ENCODE measurements at regions not wholly inside any gene's neighbourhood (a gene's known extent, or its start where the extent isn't known, plus 50 kb on each side); places are given as distances from the start of the nearest gene placed in this dataset.
"Not testable (repeated sequence)": the region's sequence is repeated elsewhere in the genome, so short reads cannot be mapped to it uniquely, and the experiment has no call there.

DNA sequence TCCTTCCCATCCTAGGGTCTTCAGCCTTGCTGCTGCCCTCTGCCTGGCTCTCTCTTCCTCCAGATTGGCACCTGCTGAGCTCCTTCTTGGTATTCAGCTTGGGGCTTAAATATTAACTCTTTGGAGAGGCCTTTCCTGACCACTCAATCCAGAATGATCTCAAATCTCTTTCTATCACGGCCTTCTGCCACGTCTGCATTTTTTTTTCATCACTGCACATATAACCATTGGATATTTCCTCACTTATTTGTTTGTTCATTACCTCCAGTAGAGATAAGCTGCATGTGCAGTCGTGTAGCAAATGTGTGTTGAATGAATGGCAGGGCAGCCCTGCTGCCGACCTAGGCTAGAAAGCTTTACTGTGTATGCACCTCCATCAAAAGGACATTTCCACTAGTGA lies 51.6 kb upstream of the MPP7 start:
- DNase-seq (ENCODE audit: low read depth in 3 of 3): no peak

DNA sequence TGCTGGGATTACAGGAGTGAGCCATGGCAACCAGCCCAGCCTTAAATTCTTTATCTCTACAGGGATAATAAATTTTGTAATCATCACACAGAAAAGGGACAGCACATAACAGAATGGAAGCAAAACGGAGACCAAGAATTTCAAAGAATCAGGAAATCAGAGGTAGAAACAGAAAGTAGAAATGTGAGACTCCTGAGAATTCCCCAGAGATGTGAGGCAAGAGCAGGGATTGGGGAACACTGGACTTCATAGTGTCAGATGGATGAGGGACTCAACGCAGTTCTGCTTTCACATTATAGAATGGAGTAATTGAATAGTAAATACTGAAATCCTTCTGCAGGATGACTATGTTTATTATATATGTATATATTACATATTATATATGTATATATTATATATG lies 52.5 kb upstream of the MPP7 start:
- no peak for DNase-seq (ENCODE audit: low read depth in 3 of 3)

DNA sequence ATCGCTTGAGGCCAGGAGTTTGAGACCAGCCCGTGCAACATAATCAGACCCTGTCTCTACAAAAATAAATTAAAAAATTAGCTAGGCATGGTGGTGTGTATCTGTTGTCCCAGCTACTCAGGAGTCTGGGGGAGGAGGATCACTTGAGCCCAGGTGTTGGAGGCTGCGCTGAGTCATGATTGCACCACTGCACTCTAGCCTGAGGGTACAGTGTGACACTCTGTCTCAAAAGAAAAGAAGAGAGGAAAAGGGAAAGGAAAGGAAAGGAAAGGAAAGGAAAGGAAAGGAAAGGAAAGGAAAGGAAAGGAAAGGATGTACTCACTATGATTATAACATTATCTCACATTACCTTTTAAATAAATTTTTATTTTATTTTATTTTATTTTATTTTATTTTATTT lies 56.5 kb upstream of the MPP7 start:
- DNase-seq (ENCODE audit: low read depth in 3 of 3): no peak

DNA sequence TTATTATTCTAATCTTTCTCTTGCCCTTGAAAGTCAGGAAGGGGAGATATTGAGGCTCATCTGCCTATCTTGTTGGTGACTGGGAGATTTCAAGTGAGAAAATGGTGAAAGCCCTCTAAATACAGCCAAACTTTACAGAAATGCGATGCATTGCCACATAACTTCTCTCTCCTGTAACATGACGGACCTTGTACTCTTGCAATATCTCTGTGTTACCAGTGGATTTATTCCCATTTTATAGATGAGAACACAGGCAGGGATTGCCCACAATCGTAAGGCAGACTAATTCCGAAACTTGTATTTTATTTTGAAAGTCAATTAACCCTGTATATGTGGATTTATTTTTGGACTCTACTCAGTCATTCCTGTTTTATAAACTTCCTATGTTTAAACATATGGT lies 57.3 kb upstream of the MPP7 start:
- no peak for DNase-seq (ENCODE audit: low read depth in 3 of 3)

DNA sequence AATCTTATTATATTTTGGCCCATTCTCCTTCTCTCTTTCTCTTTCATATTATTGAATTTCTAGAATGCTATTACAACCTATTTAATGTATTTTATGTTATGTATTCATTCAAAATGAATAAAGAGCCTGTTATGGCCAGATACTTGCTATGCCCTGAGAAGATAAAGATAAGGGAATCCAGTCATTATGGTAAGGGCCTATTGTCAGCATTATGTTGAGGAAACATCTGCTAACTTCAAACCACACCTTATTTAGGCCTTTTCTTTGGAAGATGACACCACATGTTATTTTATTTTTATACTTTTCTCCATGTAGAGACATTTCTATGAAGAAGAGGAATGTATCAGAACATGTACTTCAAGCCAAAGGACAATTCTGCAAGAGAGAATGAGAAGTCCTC lies 60.5 kb upstream of the MPP7 start:
- no peak for DNase-seq (ENCODE audit: low read depth in 3 of 3)

DNA sequence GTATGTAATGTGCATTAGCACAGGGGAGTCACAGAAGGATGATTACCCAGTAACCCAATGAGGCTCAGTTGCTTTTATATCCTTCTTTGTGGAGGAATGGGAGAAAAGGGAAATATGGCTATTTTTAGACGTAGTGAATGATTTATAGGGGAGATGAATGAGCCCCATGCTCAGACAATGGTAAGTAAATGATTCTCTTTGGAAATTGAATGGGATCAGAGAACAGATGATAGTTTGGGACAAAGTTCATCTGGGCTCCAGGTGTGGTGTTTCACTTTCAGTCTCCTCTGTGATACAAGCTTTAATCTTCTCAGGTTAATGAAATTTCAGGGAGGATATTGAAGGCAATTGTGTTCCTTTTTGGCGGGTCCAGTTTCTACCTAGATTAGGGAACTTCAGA lies 63.0 kb upstream of the MPP7 start:
- DNase-seq (ENCODE audit: low read depth in 3 of 3): no peak

DNA sequence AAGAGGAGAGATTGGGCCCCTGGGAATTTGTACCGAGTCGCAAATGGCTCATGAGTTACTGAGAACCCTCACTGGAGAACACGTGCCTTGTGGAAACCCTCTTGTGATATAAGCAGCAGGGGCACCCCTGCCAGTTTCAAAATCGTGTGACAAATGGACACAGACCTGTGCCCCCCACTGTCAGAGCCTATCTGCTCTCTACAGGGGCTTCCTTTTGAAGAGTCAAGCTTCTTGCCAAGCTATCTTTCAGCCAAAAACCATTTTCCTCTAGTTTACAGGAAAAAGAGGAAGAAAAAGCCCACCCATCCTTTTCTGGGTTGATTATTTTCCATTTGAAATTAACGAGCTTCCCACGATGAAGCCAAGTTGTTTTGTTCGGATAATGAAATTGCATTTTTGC lies 64.1 kb upstream of the MPP7 start:
- no peak for DNase-seq (ENCODE audit: low read depth in 3 of 3)

DNA sequence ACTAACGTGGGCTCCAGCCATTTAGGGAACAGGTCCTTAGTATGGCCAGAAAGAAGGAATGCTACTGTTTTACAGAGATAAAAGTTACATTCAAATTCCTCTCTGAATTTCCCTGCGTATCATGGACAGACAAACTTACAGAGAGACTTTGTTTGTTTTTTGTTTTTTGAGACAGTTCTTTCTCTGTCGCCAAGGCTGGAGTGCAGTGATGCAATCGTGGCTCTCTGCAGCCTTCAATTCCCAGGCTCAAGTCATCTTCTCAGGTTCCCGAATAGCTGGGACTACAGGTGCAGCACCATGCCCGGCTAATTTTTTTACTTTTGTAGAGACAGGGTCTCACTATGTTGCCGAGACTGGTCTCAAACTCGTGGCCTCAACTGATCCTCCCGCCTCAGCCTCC lies 64.5 kb upstream of the MPP7 start:
- DNase-seq (ENCODE audit: low read depth in 3 of 3): no peak

DNA sequence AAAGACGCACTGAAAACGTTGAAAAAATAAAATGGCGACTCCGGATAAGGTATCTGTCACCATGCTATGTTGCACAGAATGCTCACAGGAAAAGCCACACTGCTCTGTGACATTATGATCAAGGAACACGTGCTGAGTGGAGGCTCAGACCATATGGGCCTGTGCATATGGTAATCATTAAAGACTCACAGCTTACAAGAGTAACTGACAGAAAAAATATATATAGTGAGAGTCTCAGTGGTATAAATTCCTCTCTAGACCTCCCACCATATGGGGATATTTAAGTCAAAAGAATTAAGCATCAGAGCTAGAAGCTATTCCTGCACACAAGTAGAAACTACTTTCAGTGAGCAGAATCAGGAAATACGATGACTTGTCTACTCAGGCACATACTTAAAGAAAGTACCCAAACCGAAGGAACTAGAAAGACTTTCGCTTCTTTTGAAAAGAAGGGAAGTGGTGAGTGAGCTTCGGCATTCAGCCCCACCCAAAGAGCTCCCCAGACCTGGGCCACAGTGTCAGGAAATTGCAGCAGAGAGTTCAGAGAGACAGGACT lies 65.1 kb upstream of the MPP7 start:
- DNase-seq (ENCODE audit: low read depth in 3 of 3): peak in 2 of 3 experiments; percentile 16 to 42

DNA sequence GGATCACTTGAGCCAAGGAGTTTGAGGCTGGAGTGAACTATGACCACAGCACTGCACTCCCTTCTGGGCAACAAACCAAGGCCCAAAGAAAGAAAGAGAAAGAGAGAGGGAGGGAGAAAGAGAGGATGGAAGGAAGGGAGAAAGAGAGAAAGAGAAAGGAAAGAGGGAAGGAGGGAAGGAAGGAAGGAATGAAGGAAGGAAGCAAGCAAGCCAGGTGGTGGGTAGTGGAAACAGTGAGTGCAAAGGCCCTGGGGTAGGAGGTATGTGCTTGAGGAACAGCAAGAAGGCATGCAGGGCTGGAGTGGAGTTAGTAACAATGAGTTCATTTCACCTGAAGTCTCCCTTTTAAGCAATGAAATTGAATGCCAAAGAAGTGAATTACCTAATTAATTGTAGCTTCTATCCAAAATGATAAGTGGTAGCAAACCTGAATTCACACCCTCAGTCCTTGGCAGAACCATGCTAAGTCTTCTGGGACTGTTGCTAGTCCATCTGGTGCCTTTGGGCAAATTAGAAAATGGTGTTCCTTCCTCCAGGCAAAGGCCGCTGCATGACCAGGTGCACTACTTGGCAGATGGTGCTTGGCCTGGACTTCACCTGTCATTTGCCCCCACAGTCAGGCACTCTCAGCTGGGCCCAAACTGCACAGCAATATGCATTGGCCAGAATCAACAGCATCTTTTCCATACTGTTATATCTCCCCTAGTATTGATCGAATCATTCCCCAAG lies 67.4 kb upstream of the MPP7 start:
- no peak for DNase-seq (ENCODE audit: low read depth in 3 of 3)

DNA sequence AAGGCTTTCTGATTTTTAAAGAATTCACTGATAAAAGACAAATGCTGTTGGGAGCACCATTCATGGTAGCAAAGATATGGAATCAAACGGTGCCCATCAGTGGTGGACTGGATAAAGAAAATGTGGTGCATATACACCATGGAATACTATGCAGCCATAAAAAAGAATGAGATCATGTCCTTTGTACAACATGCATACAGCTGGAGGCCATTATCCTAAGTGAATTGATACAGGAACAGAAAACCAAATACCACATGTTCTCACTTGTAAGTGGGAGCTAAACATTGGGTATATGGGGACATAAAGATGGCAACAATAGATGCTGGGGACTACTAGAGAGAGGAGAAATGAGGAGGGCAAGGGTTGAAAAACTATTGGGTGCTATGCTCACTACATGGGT lies 68.8 kb upstream of the MPP7 start:
- not testable (repeated sequence) for DNase-seq (ENCODE audit: low read depth in 3 of 3)

DNA sequence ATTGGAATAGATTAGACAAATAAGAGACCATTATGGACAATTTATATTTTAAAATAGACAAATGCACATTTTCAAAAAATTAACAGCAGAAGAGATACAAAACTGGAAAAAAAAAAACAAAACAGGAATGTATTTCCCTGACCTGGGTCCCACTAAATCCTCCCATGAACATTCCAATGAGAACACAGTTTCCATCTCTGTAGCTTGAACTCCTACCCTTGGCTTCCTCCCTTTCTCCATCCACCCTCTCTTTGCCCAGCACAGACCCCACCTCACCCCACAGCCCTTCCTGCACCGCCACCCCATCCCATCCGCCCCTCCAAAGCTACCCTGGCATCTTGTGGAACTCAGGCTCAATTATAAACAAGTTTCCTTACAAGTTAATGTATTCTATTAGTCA lies 71.2 kb upstream of the MPP7 start:
- no peak for DNase-seq (ENCODE audit: low read depth in 3 of 3)

DNA sequence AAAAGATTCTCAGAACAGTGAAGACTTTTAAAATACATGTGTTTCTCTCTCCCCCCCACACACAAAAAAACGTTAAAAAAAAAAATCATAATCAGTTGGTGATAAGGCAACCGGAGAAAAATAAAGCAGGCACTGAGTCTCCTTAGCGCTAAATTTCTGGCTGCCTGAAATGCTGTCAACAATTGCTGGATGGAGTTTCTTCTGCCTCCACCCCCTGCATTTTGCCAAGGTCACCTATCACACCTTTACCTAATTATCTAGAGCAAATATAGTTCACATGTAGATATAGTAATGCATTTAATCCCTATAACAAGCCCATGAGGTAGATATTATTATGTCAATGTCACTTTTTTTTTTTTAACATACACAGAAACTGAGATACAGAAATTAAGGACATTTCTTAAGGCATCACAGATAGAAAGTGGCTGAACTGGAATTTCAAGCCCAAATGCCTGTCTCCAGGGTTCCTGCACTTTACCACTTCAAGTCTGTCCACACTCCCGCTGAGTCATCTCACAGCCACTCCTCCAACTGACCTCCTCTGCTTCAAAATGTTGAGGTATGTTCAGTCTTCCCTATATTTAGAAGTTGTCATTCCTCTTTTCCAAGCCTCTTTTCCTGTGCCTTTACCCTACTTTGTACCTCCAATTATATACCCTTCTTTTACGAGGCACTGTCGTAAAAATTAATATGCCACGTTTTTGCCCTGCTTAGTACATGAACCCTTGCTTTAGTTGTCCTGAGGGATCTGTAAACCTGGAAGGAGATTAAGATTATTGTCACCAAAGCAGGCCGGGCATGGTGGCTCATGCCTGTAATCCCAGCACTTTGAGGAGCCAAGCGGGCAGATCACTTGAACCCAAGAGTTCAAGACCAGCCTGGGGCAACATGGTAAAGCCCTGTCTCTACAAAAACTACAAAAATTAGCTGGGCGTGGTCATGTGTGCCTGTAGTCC lies 72.8 kb upstream of the MPP7 start:
- no peak for DNase-seq (ENCODE audit: low read depth in 3 of 3)

DNA sequence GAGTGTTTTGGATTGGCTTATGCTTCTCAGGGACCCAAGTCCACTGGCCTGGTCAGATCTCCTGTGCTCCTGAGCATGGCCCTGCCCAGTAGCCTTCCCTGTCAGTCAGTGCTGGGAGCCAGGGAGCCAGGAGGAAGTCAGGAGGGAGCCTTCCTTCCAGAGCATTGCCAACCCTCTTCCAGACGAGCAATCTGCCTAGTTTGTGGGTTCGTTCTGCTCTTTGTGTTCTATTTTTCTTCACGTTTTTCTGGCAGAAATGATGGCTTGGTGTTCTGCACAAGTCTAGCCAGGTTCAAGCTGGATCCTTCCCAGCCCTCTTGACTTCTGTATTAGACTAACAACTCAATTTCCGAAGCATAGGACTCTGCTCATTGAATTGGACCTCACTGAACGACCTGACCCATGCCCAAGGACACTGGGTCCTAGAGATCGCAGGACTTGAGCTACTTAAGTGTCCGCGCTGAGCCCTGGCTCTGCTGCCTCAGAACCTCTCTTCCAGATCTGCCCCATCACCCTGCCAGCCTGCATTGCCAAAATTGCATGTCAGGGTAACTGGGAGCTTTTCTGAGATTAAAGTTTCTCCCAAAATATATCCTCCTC lies 76.2 kb upstream of the MPP7 start:
- no peak for DNase-seq (ENCODE audit: low read depth in 3 of 3)

DNA sequence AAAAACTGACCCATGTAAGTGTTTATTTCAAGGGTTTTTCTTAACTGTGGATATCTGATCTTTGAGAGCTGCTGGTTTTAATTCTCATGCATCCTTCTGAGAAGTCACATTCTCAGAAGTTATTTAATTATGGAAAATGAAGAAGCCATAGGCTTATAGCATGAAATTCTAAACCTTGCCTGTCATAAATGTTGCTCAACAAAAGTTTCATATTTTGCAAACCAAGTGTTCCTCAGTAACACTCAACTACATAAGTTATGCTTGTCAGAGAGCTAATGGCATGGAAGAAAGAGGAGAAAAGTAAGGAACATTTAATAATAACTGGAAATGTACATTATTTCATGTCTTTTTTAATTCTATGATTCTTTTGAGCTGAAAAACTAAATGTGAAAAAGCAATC lies 78.6 kb upstream of the MPP7 start:
- no peak for DNase-seq (ENCODE audit: low read depth in 3 of 3)

DNA sequence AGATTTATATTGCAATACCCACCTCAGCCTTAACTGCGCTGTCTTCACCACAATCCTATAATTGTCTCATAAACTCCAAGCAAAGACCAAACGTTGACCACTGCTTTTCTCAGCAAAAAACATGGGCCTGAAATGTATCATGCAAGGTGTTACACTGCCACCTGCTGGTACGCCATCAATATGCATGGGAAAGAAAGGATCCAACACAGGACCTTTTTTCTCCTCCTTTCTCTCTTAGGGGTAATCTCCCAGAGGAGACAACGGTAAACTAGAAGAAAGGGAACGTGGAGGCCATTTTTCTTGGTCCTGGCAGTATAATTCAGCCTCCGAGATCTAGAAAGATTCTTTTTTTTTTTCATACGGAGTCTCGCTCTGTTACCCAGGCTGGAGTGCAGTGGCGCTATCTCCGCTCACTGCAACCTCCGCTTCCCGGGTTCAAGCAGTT lies 79.1 kb upstream of the MPP7 start:
- DNase-seq (ENCODE audit: low read depth in 3 of 3): peak; percentile 60 to 76 (median 75)

DNA sequence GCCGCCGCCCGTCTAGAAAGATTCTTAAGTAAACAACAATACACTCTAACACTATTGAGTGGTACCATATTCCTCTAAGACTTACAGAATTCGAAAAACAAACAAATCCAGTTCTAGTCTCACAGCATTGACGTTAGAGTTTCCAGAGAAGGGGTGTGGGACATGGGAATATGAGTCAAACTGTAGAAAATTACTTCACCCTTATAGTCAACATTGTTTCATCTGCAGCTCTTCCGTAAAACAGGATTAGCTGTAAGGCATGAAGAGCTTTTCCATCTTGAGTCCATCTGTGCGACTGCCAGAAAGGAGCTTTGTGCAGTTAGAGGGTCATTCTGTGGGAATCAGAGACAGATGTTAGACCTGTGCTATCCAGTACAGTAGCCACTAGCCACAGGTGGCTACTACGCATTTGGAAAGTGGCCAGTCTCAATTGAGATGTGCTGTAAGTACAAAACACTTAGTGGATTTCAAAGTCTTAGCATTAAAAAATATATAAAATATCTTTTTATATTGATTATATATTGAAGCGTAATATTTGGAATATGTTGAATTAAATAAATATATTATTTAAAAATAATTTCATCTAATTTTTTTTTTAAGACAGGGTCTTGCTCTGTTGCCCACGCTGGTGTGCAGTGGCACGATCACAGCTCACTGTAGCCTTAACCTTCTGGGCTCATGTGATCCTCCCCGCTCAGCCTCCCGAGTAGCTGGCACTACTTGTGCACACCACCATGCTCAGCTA lies 79.8 kb upstream of the MPP7 start:
- DNase-seq (ENCODE audit: low read depth in 3 of 3): no peak

DNA sequence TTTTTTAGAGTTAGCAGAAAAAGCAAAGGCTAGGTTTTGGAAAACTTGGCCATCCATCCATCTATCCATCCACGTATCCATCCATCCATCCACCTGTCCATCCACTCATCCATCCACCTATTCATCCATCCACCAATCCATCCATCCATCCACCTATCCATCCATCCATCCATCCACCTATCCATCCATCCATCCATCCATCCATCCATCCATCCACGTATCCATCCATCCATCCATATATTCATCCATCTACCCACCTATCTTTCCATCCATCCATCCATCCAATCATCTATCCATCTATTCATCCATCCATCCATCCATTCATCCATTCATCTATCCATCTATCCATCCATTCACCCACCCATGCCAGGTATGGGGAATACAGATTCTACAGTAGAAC lies 81.7 kb upstream of the MPP7 start:
- DNase-seq (ENCODE audit: low read depth in 3 of 3): no peak

DNA sequence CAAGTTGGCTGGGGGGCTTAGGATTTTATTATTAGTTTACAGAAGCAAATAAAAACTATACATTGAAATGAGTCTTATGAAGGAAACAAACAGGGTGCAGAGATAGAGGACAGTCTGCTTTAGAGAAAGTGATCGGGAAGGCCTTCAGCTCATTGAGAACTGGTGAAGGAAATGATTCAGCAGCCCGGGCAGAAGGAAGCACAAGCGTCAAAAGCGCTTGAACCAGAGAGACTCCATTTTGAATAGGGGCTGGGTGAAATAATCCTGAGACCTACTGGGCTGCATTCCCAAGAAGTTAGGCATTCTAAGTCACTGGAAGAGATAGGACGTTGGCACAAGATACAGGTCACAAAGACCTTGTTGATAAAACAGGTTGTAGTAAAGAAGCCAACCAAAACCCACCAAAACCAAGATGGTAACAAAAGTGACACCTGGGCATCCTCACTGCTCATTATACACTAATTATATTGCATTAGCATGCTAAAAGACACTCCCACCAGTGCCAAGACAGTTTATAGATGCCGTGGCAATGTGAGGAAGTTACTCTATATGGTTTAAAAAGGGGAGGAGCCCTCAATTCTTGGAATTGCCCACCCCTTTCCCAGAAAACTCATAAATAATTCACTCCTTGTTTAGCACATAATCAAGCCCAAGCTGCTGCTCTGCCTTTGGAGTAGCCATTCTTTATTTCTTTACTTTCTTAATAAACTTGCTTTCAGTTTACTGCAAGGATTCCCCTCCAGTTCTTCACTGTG lies 83.1 kb upstream of the MPP7 start:
- no peak for DNase-seq (ENCODE audit: low read depth in 3 of 3)

DNA sequence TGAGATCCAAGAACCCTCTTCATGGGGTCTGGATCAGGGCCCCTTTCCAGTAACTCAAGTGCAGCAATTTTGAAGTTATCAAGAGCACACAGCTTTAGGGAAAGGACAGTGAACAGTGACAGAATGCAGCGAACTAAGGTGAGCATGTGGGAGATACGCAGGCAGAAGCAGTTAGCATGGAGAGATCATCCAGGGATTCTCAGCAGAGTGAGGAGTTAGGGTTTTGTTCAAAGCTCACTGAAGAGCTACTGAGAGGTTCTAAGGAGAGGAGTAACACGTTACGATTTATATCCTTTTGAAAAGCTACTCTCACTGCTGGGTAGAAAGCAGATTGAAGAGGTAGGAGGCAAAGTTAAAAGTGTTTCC lies 83.6 kb upstream of the MPP7 start:
- no peak for DNase-seq (ENCODE audit: low read depth in 3 of 3)

DNA sequence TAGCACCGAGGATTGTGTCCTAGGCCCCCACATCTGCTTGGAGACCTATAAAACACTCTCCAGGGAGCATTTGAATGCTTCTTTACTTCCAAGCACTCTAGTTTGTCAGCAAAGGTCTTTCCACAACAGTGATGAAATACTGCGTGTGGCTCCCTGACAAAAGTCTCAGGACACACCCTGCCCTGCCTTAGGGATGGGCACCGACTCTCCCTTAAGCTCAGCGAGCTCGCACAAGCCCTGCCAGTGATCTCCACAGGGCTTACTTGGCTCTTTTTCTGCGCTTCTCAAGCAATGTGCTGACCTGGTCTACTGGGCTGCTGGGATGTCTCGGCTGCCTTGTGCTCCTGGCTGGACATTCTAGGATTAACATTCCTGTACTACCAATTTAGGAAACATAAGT lies 84.3 kb upstream of the MPP7 start:
- no peak for DNase-seq (ENCODE audit: low read depth in 3 of 3)
